B cell (primary cell): ENCODE measurements at regions not wholly inside any gene's neighbourhood (a gene's known extent, or its start where the extent isn't known, plus 50 kb on each side); places are given as distances from the start of the nearest gene placed in this dataset.

Experiments
- EZH2 ChIP-seq: IDR thresholded peaks from 2 replicates; pipeline ENCODE4 v1.6.1; 2012; ENCODE audit warnings: borderline replicate concordance, low read depth, mild to moderate bottlenecking, moderate library complexity, low read length; ENCODE audit not compliant: insufficient read depth, poor library complexity, severe bottlenecking
- TF ChIP-seq, protein P1 (sequence below): fragments of 200-600 bp; IDR thresholded peaks from one replicate; pipeline ENCODE4 v1.8.0; 2022; ENCODE audit warnings: antibody characterized with exemption, mild to moderate bottlenecking

DNA sequence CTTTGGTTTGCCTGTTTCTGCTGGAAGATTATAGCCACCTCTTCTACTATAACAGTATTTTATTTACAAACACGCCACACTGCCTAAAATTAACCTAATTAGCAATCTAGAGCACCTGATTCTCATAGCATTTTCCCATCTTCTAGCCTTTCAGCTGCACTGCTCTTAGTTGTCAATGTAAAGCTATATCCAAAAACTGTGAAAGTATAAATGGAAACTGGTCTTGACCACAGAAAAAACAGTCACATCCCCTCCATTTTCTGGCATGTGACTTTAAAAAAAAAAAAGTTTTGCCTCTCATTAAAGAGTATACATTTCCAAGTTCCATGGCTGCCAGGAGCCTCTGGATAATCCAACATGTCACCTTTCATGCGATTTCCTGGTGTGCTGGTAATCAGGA is 287.8 kb downstream of the DTWD2 start:
- TF ChIP-seq, protein P1, sequence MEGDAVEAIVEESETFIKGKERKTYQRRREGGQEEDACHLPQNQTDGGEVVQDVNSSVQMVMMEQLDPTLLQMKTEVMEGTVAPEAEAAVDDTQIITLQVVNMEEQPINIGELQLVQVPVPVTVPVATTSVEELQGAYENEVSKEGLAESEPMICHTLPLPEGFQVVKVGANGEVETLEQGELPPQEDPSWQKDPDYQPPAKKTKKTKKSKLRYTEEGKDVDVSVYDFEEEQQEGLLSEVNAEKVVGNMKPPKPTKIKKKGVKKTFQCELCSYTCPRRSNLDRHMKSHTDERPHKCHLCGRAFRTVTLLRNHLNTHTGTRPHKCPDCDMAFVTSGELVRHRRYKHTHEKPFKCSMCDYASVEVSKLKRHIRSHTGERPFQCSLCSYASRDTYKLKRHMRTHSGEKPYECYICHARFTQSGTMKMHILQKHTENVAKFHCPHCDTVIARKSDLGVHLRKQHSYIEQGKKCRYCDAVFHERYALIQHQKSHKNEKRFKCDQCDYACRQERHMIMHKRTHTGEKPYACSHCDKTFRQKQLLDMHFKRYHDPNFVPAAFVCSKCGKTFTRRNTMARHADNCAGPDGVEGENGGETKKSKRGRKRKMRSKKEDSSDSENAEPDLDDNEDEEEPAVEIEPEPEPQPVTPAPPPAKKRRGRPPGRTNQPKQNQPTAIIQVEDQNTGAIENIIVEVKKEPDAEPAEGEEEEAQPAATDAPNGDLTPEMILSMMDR, result no peak
- no peak for TF ChIP-seq EZH2
